SKM-1 (cell line): ENCODE measurements at regions not wholly inside any gene's neighbourhood (a gene's known extent, or its start where the extent isn't known, plus 50 kb on each side); places are given as distances from the start of the nearest gene placed in this dataset.

Experiments
- DNase-seq: peaks from one replicate; lab custom pipeline; 2025; ENCODE audit not compliant: unreplicated experiment; lab: John Stamatoyannopoulos, UW

DNA sequence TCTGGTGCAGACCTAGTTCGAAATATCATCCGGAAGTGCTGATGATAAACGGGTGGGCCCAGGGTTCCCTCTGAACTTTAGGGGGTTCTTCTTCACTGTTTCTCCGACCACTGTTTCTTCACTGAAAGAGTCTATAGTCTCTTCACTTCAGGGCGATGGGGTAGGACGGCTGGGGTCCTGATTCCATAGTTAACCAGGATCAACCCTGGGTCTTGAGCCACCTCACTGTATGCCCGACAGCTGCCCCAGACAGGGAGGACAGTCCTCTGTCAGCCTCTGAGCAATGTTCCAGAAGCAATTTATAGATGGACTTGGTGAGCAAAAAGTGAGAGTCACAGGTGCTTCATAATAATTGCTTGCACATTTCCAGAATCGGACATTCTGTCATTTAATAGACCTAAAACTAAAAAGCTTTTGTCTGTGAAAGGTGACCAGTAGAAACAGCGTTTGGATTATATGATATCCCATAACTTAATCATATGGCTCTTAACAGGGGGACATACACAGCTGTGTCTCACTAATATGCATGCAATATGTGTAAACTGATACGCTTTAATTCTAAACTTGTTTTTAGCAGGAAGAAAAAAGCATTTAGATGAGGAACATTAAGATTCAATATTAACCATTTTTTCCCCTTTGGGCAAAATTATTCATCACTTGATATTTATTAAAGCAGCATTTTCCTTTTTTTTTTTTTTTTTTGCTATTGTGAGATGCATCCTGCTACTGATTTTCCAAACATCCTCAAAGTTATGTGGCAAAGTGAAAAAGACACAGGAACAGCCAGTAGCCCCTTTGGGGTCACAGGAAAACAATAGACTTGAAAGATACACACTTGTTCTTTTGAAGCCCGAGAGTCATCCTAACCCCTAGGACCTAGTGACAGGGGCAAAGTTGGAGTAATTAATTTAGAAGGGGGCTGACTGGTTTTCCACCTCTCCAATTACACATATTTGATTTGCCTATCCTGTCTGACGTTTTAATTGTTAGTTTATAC is 277.0 kb downstream of the ZNF536 start:
- DNase-seq = no peak

- DNase-seq = no peak
These were observed 275.9 kb downstream of the ZNF536 start for GRCh38 chr19:30647891-30648720.

DNA sequence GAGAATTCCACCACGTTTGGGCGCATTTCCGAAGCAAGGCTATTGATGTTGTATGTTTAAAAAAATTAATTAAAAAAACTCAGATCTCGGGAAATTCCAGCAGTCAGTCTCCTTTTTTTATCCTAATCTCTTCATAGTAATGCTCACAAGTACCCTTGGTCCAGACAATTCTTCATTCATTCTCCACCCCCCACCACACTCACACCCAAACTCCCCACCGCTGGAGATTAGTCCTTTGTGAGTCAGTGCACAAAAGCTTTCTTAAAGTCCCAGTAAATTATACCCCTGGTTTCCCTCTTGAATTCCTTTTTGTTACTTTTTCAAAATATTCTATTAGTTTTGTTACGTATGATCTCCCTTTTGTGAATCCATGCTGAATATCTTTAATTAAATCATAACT is 274.6 kb downstream of the ZNF536 start:
- DNase-seq = no peak

- no peak for DNase-seq
These were observed 273.9 kb downstream of the ZNF536 start for GRCh38 chr19:30645946-30646577.

- DNase-seq = no peak
These were observed 268.2 kb downstream of the ZNF536 start for GRCh38 chr19:30640252-30640965.

DNA sequence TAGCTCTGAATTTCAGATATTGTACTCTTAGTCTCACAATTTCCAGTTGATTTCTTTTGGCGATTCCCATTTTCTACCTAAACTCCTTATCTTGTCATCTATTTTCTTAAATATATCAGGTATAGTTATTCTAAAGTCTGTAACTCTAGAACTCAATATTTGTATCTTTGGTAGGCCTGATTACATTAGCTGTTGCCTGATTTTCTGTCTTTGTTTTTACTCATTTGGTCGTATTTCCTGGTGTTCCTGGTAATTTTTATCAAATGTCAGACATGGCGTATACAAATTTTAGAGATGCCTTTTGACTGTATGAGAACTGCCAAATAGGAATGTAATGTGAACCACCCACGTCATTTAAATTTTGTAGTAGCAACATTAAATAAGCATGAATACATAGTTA is 266.7 kb downstream of the ZNF536 start:
- DNase-seq = no peak

GRCh38 chr19:30637926-30638325 is 265.7 kb downstream of the ZNF536 start:
- DNase-seq = no peak

DNA sequence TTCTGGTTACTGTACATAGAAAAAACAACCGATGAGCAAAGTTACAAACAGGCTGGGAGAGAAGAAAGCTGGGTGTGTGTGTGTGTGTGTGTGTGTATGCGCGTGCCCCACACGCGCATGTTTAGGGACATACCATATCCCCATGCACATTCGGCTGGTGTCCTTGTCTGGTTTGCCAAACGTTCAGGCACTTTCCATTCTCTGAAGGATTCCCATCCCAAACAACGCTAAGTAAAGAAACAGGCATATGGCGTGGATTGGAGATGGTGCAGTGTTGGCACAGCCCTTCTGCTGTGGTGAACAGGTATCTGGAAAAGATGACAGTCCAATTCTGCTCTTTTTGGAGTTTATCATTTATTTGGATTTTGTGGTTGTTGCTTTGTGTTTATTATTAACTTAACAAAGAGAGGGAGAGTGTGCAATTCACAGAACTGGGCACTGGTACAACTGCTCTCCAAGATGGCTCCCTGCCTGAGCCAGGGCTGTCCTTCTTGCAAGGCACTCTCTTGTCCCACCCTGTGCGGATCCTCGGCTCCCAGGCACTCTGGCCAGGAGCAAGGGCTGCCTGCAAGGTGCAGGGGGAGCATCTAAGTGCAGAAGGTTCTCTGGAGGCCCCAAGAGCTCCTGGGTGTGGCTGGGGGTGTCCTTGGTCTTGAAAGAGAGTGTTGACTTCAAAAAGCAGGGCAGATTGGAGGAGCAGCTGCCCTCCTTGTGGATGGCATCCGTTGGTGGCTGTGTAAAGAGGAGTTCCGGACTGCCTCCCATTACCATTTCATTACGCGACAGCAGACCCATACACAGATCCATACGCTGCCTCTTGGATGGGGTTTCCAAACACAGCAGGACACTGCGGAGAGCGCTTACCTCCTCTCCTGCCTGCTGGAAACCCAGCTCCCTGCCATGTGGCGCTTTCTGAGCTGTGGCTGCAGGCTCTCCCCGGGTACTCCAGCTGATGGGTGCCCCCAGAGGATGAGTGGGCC is 263.1 kb downstream of the ZNF536 start:
- no peak for DNase-seq

DNA sequence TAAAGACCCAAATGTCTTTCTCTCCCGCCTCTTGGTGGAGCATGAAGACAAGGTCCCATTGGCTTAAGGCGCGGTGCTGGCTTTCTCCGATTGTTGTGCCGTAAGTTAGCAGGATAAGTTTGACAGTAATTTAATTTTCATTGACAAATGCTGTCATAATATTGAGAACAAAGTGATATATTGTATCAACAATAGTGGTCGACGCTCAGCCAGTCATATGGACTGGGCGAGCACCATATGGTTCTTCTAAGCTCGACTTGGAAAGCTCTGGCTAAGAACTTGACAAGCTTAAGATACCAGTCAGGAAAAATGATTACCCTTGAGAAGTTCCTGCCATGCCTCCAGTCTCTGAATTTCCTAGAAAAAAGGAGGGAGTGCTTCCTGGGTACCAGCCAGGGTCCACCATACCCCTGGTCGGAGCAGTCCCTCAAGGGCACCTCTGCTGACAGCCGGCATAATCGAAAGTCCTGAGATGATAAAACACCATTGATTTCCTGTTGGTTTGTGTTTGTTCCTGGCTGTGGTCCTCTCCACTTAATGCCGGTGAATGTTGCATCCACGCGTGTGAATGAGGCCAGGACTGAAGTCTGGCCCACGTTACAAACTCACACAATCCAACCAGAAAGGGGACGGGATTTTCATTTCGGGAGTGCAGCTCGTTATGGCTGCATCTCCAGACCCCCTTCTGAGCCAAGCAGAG is 262.1 kb downstream of the ZNF536 start:
- DNase-seq = no peak

GRCh38 chr19:30631033-30631370 is 258.8 kb downstream of the ZNF536 start:
- no peak for DNase-seq

- no peak for DNase-seq
These were observed 258.3 kb downstream of the ZNF536 start for GRCh38 chr19:30630289-30631032.

GRCh38 chr19:30629086-30629485 is 256.9 kb downstream of the ZNF536 start:
- no peak for DNase-seq

DNA sequence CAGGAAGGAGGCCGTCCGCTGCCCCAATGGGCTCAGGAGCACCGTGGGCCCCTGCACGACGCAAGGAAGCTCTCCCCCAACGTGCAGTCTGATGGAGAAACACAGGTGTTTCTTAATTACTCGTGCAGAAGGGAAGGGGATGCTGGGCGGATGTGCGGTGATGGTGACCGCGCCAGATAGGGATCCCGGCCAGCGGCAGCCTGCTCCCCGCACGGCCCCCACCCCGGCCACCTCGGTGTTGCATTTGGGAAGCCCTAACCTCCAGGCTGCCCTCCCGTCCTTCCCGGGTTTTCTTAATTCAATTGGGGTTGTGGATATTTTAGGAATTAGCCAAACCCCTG is 254.4 kb downstream of the ZNF536 start:
- no peak for DNase-seq

- no peak for DNase-seq
These were observed 253.9 kb downstream of the ZNF536 start for GRCh38 chr19:30625947-30626625.

DNA sequence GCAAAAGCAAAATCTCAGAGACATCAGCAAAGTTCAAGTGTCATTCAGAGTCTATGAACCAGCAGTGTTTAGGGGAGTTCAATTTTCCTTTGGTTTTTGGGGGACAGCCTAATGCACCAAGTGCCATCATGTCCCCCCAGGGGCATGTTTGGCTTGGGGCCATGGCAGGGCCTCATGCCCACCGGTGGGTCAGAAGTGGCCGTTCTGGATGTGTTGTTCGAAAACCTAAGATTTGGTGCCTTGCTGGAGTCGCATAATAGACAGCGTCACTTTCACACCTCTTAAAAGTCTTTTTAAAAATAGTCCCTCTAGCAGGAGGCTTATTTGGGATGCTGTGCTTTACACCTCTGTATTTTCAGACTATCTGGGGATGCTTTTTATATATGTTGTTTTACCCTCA is 250.1 kb downstream of the ZNF536 start:
- DNase-seq = no peak

- DNase-seq = no peak
These were observed 249.2 kb downstream of the ZNF536 start for GRCh38 chr19:30621326-30621920.

GRCh38 chr19:30620354-30620753 is 248.2 kb downstream of the ZNF536 start:
- no peak for DNase-seq
